ENCODE measurements at regions not wholly inside any gene's neighbourhood (a gene's known extent, or its start where the extent isn't known, plus 50 kb on each side); places are given as distances from the start of the nearest gene placed in this dataset.

- no peaks in the 10 kb centered on the region for H3K4me1 ChIP-seq (ENCODE audit: control insufficient read depth, insufficient read depth, low read length)
- H3K36me3 ChIP-seq (ENCODE audit: control insufficient read depth, insufficient read depth, low read length), result no peaks in the 10 kb centered on the region
- no peak overlapping the region for H3K9ac ChIP-seq (ENCODE audit: low read length)
- H3K27ac ChIP-seq (ENCODE audit: low read depth, low read length), result no peak overlapping the region
- no peaks in the 10 kb centered on the region for H3K27me3 ChIP-seq (ENCODE audit: control insufficient read depth, insufficient read depth, low read length)
- no peak overlapping the region for H3K4me3 ChIP-seq (ENCODE audit: low read length)
Observed at GRCh38 chr19:31538879-31539278, 189.6 kb upstream of the TSHZ3 start.

- H3K36me3 ChIP-seq (ENCODE audit: control insufficient read depth, insufficient read depth, low read length), result no peaks in the 10 kb centered on the region
- H3K9ac ChIP-seq (ENCODE audit: low read length), result no peak overlapping the region
- H3K4me3 ChIP-seq (ENCODE audit: low read length), result no peak overlapping the region
- no peaks in the 10 kb centered on the region for H3K4me1 ChIP-seq (ENCODE audit: control insufficient read depth, insufficient read depth, low read length)
- H3K27ac ChIP-seq (ENCODE audit: low read depth, low read length), result no peak overlapping the region
- no peaks in the 10 kb centered on the region for H3K27me3 ChIP-seq (ENCODE audit: control insufficient read depth, insufficient read depth, low read length)
Observed at GRCh38 chr19:31539386-31539785, 190.2 kb upstream of the TSHZ3 start.

GRCh38 chr19:31541396-31541795, 192.2 kb upstream of the TSHZ3 start:
- no peak overlapping the region for H3K27ac ChIP-seq (ENCODE audit: low read depth, low read length)
- H3K4me1 ChIP-seq (ENCODE audit: control insufficient read depth, insufficient read depth, low read length), result no peaks in the 10 kb centered on the region
- H3K9ac ChIP-seq (ENCODE audit: low read length), result no peak overlapping the region
- no peaks in the 10 kb centered on the region for H3K36me3 ChIP-seq (ENCODE audit: control insufficient read depth, insufficient read depth, low read length)
- H3K4me3 ChIP-seq (ENCODE audit: low read length), result no peak overlapping the region
- no peaks in the 10 kb centered on the region for H3K27me3 ChIP-seq (ENCODE audit: control insufficient read depth, insufficient read depth, low read length)

- no peaks in the 10 kb centered on the region for H3K27me3 ChIP-seq (ENCODE audit: control insufficient read depth, insufficient read depth, low read length)
- no peak overlapping the region for H3K4me3 ChIP-seq (ENCODE audit: low read length)
- no peak overlapping the region for H3K27ac ChIP-seq (ENCODE audit: low read depth, low read length)
- no peak overlapping the region for H3K9ac ChIP-seq (ENCODE audit: low read length)
- H3K36me3 ChIP-seq (ENCODE audit: control insufficient read depth, insufficient read depth, low read length), result no peaks in the 10 kb centered on the region
- no peaks in the 10 kb centered on the region for H3K4me1 ChIP-seq (ENCODE audit: control insufficient read depth, insufficient read depth, low read length)
Observed at GRCh38 chr19:31543456-31543855, 194.2 kb upstream of the TSHZ3 start.

- Histone ChIP-seq H3K9ac (ENCODE audit: low read length) (no peak overlapping the region), H3K4me1 (ENCODE audit: control insufficient read depth, insufficient read depth, low read length) (no peaks in the 10 kb centered on the region), H3K27ac (ENCODE audit: low read depth, low read length) (no peak overlapping the region), H3K27me3 (ENCODE audit: control insufficient read depth, insufficient read depth, low read length) (no peaks in the 10 kb centered on the region), H3K36me3 (ENCODE audit: control insufficient read depth, insufficient read depth, low read length) (no peaks in the 10 kb centered on the region), H3K4me3 (ENCODE audit: low read length) (no peak overlapping the region)
Observed at GRCh38 chr19:31545777-31546176, 196.5 kb upstream of the TSHZ3 start.

- no peaks in the 10 kb centered on the region for H3K27me3 ChIP-seq (ENCODE audit: control insufficient read depth, insufficient read depth, low read length)
- no peak overlapping the region for H3K9ac ChIP-seq (ENCODE audit: low read length)
- no peak overlapping the region for H3K4me3 ChIP-seq (ENCODE audit: low read length)
- no peak overlapping the region for H3K27ac ChIP-seq (ENCODE audit: low read depth, low read length)
- H3K4me1 ChIP-seq (ENCODE audit: control insufficient read depth, insufficient read depth, low read length), result no peaks in the 10 kb centered on the region
- H3K36me3 ChIP-seq (ENCODE audit: control insufficient read depth, insufficient read depth, low read length), result no peaks in the 10 kb centered on the region
Observed at GRCh38 chr19:31546205-31546960, 197.1 kb upstream of the TSHZ3 start.

GRCh38 chr19:31548941-31549340, 199.7 kb upstream of the TSHZ3 start:
- H3K27me3 ChIP-seq (ENCODE audit: control insufficient read depth, insufficient read depth, low read length), result no peaks in the 10 kb centered on the region
- H3K4me1 ChIP-seq (ENCODE audit: control insufficient read depth, insufficient read depth, low read length), result no peaks in the 10 kb centered on the region
- H3K9ac ChIP-seq (ENCODE audit: low read length), result no peak overlapping the region
- H3K4me3 ChIP-seq (ENCODE audit: low read length), result no peak overlapping the region
- no peak overlapping the region for H3K27ac ChIP-seq (ENCODE audit: low read depth, low read length)
- H3K36me3 ChIP-seq (ENCODE audit: control insufficient read depth, insufficient read depth, low read length), result no peaks in the 10 kb centered on the region

- no peaks in the 10 kb centered on the region for H3K36me3 ChIP-seq (ENCODE audit: control insufficient read depth, insufficient read depth, low read length)
- H3K9ac ChIP-seq (ENCODE audit: low read length), result no peak overlapping the region
- no peak overlapping the region for H3K27ac ChIP-seq (ENCODE audit: low read depth, low read length)
- H3K4me3 ChIP-seq (ENCODE audit: low read length), result no peak overlapping the region
- no peaks in the 10 kb centered on the region for H3K27me3 ChIP-seq (ENCODE audit: control insufficient read depth, insufficient read depth, low read length)
- no peaks in the 10 kb centered on the region for H3K4me1 ChIP-seq (ENCODE audit: control insufficient read depth, insufficient read depth, low read length)
Observed at GRCh38 chr19:31553112-31553845, 204.0 kb upstream of the TSHZ3 start.

- Histone ChIP-seq H3K4me3 (ENCODE audit: low read length) (no peak overlapping the region), H3K27me3 (ENCODE audit: control insufficient read depth, insufficient read depth, low read length) (no peaks in the 10 kb centered on the region), H3K9ac (ENCODE audit: low read length) (no peak overlapping the region), H3K36me3 (ENCODE audit: control insufficient read depth, insufficient read depth, low read length) (no peaks in the 10 kb centered on the region), H3K4me1 (ENCODE audit: control insufficient read depth, insufficient read depth, low read length) (no peaks in the 10 kb centered on the region), H3K27ac (ENCODE audit: low read depth, low read length) (no peak overlapping the region)
Observed at GRCh38 chr19:31553846-31554215, 204.6 kb upstream of the TSHZ3 start.

GRCh38 chr19:31554360-31554759, 205.1 kb upstream of the TSHZ3 start:
- H3K9ac ChIP-seq (ENCODE audit: low read length), result no peak overlapping the region
- no peaks in the 10 kb centered on the region for H3K27me3 ChIP-seq (ENCODE audit: control insufficient read depth, insufficient read depth, low read length)
- H3K27ac ChIP-seq (ENCODE audit: low read depth, low read length), result no peak overlapping the region
- H3K36me3 ChIP-seq (ENCODE audit: control insufficient read depth, insufficient read depth, low read length), result no peaks in the 10 kb centered on the region
- H3K4me3 ChIP-seq (ENCODE audit: low read length), result no peak overlapping the region
- no peaks in the 10 kb centered on the region for H3K4me1 ChIP-seq (ENCODE audit: control insufficient read depth, insufficient read depth, low read length)

- Histone ChIP-seq H3K27ac (ENCODE audit: low read depth, low read length) (no peak overlapping the region), H3K27me3 (ENCODE audit: control insufficient read depth, insufficient read depth, low read length) (no peaks in the 10 kb centered on the region), H3K4me1 (ENCODE audit: control insufficient read depth, insufficient read depth, low read length) (no peaks in the 10 kb centered on the region), H3K9ac (ENCODE audit: low read length) (no peak overlapping the region), H3K4me3 (ENCODE audit: low read length) (no peak overlapping the region), H3K36me3 (ENCODE audit: control insufficient read depth, insufficient read depth, low read length) (no peaks in the 10 kb centered on the region)
Observed at GRCh38 chr19:31555634-31556215, 206.5 kb upstream of the TSHZ3 start.

GRCh38 chr19:31559494-31559893, 210.3 kb upstream of the TSHZ3 start:
- Histone ChIP-seq H3K27me3 (ENCODE audit: control insufficient read depth, insufficient read depth, low read length) (no peaks in the 10 kb centered on the region), H3K36me3 (ENCODE audit: control insufficient read depth, insufficient read depth, low read length) (no peaks in the 10 kb centered on the region), H3K4me1 (ENCODE audit: control insufficient read depth, insufficient read depth, low read length) (peaks cover 2% of the 10 kb centered on the region), H3K4me3 (ENCODE audit: low read length) (no peak overlapping the region), H3K9ac (ENCODE audit: low read length) (no peak overlapping the region), H3K27ac (ENCODE audit: low read depth, low read length) (no peak overlapping the region)

Data from rectal smooth muscle tissue (tissue), 1 donor.